SK-N-SH treated with all-trans-retinoic acid at 6 μM for 48 hours (cell line): ENCODE measurements at regions not wholly inside any gene's neighbourhood (a gene's known extent, or its start where the extent isn't known, plus 50 kb on each side); places are given as distances from the start of the nearest gene placed in this dataset.

ENCODE experiments used
- ATAC-seq: fragments of 200-7000 bp; cut with Tn5 transposase; 3 replicates; pipeline ENCODE4 v1.9.1; 2020; ENCODE audit warnings: mild to moderate bottlenecking, moderate library complexity
- ARNTL ChIP-seq: fragments of 450-650 bp; formaldehyde crosslinking; IDR thresholded peaks from 2 replicates; pipeline ENCODE4 v1.5.0; 2020; ENCODE audit warnings: low read depth, mild to moderate bottlenecking, moderate library complexity, borderline replicate concordance
- BACH2 ChIP-seq: fragments of 250-450 bp; sonication (Bioruptor Pico); IDR thresholded peaks from 2 replicates; pipeline ENCODE4 v1.9.0; 2021; ENCODE audit warnings: mild to moderate bottlenecking, borderline replicate concordance
- CREB5 ChIP-seq: fragments of 250-450 bp; sonication (Bioruptor Pico); IDR thresholded peaks from 2 replicates; pipeline ENCODE4 v1.5.1; 2020; ENCODE audit warnings: low read depth, mild to moderate bottlenecking, moderate library complexity
- CSDC2 ChIP-seq: fragments of 250-450 bp; sonication (Bioruptor Pico); IDR thresholded peaks from 2 replicates; pipeline ENCODE4 v1.5.0; 2020; ENCODE audit warnings: mild to moderate bottlenecking, moderate library complexity
- ESRRG ChIP-seq: fragments of 250-450 bp; sonication (Bioruptor Pico); IDR thresholded peaks from 2 replicates; pipeline ENCODE4 v1.6.1; 2021; ENCODE audit warnings: mild to moderate bottlenecking
- GLIS3 ChIP-seq: fragments of 250-450 bp; sonication (Bioruptor Pico); IDR thresholded peaks from 2 replicates; pipeline ENCODE4 v1.5.0; 2020; ENCODE audit warnings: mild to moderate bottlenecking, moderate library complexity
- ISL1 ChIP-seq: fragments of 250-450 bp; sonication (Bioruptor Pico); IDR thresholded peaks from 2 replicates; pipeline ENCODE4 v2.1.2; 2022; ENCODE audit warnings: mild to moderate bottlenecking, moderate library complexity
- OSR1 ChIP-seq: fragments of 250-450 bp; sonication (Bioruptor Pico); IDR thresholded peaks from 2 replicates; pipeline ENCODE4 v1.8.0; 2022; ENCODE audit warnings: moderate library complexity, mild to moderate bottlenecking, inconsistent platforms
- PATZ1 ChIP-seq: fragments of 250-450 bp; sonication (Bioruptor Pico); IDR thresholded peaks from 2 replicates; pipeline ENCODE4 v1.8.0; 2020; ENCODE audit warnings: mild to moderate bottlenecking, moderate library complexity, borderline replicate concordance
- POU6F1 ChIP-seq: fragments of 250-450 bp; sonication (Bioruptor Pico); IDR thresholded peaks from 2 replicates; pipeline ENCODE4 v1.8.0; 2021; ENCODE audit warnings: low read depth, mild to moderate bottlenecking, moderate library complexity, borderline replicate concordance
- PPARA ChIP-seq: fragments of 250-450 bp; sonication (Bioruptor Pico); IDR thresholded peaks from 2 replicates; pipeline ENCODE4 v1.5.0; 2020; ENCODE audit warnings: mild to moderate bottlenecking, borderline replicate concordance
- RARB ChIP-seq: fragments of 250-450 bp; sonication (Bioruptor Pico); IDR thresholded peaks from 2 replicates; pipeline ENCODE4 v1.8.0; 2021; ENCODE audit warnings: mild to moderate bottlenecking, moderate library complexity
- SNAI2 ChIP-seq: fragments of 250-450 bp; sonication (Bioruptor Pico); IDR thresholded peaks from 2 replicates; pipeline ENCODE4 v1.5.0; 2020; ENCODE audit warnings: mild to moderate bottlenecking, moderate library complexity
- TCF4 ChIP-seq: fragments of 250-450 bp; sonication (Bioruptor Pico); IDR thresholded peaks from 2 replicates; pipeline ENCODE4 v1.8.0; 2021; ENCODE audit warnings: mild to moderate bottlenecking, moderate library complexity, borderline replicate concordance
- TOX ChIP-seq: fragments of 250-450 bp; sonication (Bioruptor Pico); IDR thresholded peaks from 2 replicates; pipeline ENCODE4 v1.8.0; 2021; ENCODE audit warnings: mild to moderate bottlenecking, moderate library complexity, borderline replicate concordance
- TSHZ2 ChIP-seq: fragments of 250-450 bp; sonication (Bioruptor Pico); IDR thresholded peaks from 2 replicates; pipeline ENCODE4 v1.5.0; 2020; ENCODE audit warnings: mild to moderate bottlenecking, moderate library complexity
- ZC3H10 ChIP-seq: fragments of 250-450 bp; sonication (Bioruptor Pico); IDR thresholded peaks from 2 replicates; pipeline ENCODE4 v1.5.1; 2021; ENCODE audit warnings: mild to moderate bottlenecking, moderate library complexity
- ZFP3 ChIP-seq: fragments of 250-450 bp; sonication (Bioruptor Pico); IDR thresholded peaks from 2 replicates; pipeline ENCODE4 v1.5.0; 2020; ENCODE audit warnings: mild to moderate bottlenecking, moderate library complexity
- ZFP30 ChIP-seq: fragments of 450-650 bp; formaldehyde crosslinking; IDR thresholded peaks from 2 replicates; pipeline ENCODE4 v1.5.0; 2022; ENCODE audit warnings: mild to moderate bottlenecking, moderate library complexity
- ZNF565 ChIP-seq: fragments of 450-650 bp; formaldehyde crosslinking; conservative IDR thresholded peaks from 2 replicates; pipeline ENCODE4 v1.5.0; 2020; ENCODE audit warnings: low read depth, mild to moderate bottlenecking, moderate library complexity
- ZNF70 ChIP-seq: fragments of 450-650 bp; formaldehyde crosslinking; IDR thresholded peaks from 2 replicates; pipeline ENCODE4 v1.5.0; 2020; ENCODE audit warnings: mild to moderate bottlenecking, moderate library complexity
- ZNF8 ChIP-seq: fragments of 450-650 bp; formaldehyde crosslinking; IDR thresholded peaks from 2 replicates; pipeline ENCODE4 v1.5.0; 2020; ENCODE audit warnings: mild to moderate bottlenecking, moderate library complexity

- no peak for TF ChIP-seq ZFP3 (CRISPR knock-in tag)
- TF ChIP-seq ZC3H10 (CRISPR knock-in tag): no peak
- no peak for TF ChIP-seq RARB
- TF ChIP-seq PPARA (CRISPR knock-in tag): no peak
- no peak for TF ChIP-seq CREB5 (CRISPR knock-in tag)
- TF ChIP-seq ISL1: no peak
- no peak for TF ChIP-seq ZFP30 (CRISPR knock-in tag)
- no peak for TF ChIP-seq PATZ1 (CRISPR knock-in tag)
- TF ChIP-seq, all 23 proteins: peak for 0
- ATAC-seq: no peak
These were observed 867.3 kb downstream of the TYW1 start for GRCh38 chr7:67863911-67864310.

GRCh38 chr7:67866054-67866453, 869.4 kb downstream of the TYW1 start:
- no peak for TF ChIP-seq TOX (CRISPR knock-in tag)
- no peak for TF ChIP-seq ZC3H10 (CRISPR knock-in tag)
- TF ChIP-seq SNAI2 (CRISPR knock-in tag): no peak
- no peak for TF ChIP-seq PPARA (CRISPR knock-in tag)
- TF ChIP-seq CREB5 (CRISPR knock-in tag): no peak
- TF ChIP-seq ZFP3 (CRISPR knock-in tag): no peak
- no peak for TF ChIP-seq BACH2 (CRISPR knock-in tag)
- no peak for TF ChIP-seq ARNTL (CRISPR knock-in tag)
- no peak for TF ChIP-seq POU6F1 (CRISPR knock-in tag)
- TF ChIP-seq ZNF8: no peak
- no peak for TF ChIP-seq ISL1
- no peak for TF ChIP-seq ZNF565 (CRISPR knock-in tag)
- no peak for TF ChIP-seq TSHZ2 (CRISPR knock-in tag)
- no peak for TF ChIP-seq ZNF70
- no peak for TF ChIP-seq RARB
- no peak for ATAC-seq

- ATAC-seq: no peak
- TF ChIP-seq ZNF70: no peak
- no peak for TF ChIP-seq ZNF565 (CRISPR knock-in tag)
These were observed 870.2 kb downstream of the TYW1 start for GRCh38 chr7:67866812-67867211.

GRCh38 chr7:67870396-67870795, 873.8 kb downstream of the TYW1 start:
- ATAC-seq: no peak
- TF ChIP-seq ESRRG (CRISPR knock-in tag) (no peak), OSR1 (CRISPR knock-in tag) (no peak), ZFP30 (CRISPR knock-in tag) (no peak), RARB (no peak), GLIS3 (CRISPR knock-in tag) (no peak), PPARA (CRISPR knock-in tag) (no peak), BACH2 (CRISPR knock-in tag) (no peak), SNAI2 (CRISPR knock-in tag) (no peak), ARNTL (CRISPR knock-in tag) (no peak), ZNF70 (no peak), ZNF565 (CRISPR knock-in tag) (no peak), CSDC2 (CRISPR knock-in tag) (no peak), CREB5 (CRISPR knock-in tag) (no peak), TSHZ2 (CRISPR knock-in tag) (no peak), TCF4 (CRISPR knock-in tag) (no peak)
- TF ChIP-seq, all 23 proteins: peak for 0
